Endothelial cell of umbilical vein (primary cell): ENCODE measurements at regions not wholly inside any gene's neighbourhood (a gene's known extent, or its start where the extent isn't known, plus 50 kb on each side); places are given as distances from the start of the nearest gene placed in this dataset.

Experiments
- BruUV-seq: library from RNA; stranded (reverse); fragments of 400-500 nt; replicated peaks from 2 replicates; lab custom pipeline; 2021; lab: Mats Ljungman, UMichigan
- CTCF ChIA-PET: fragments of 300-600, 350-600 bp; sonication (Branson Sonifier 250); formaldehyde crosslinking; loops from one replicate; lab custom pipeline; 2021; ENCODE audit warnings: antibody characterized with exemption, inconsistent platforms; lab: Charles Lee
- POLR2A ChIA-PET: fragments of 300-600, 350-600 bp; sonication (Branson Sonifier 250); formaldehyde crosslinking; loops from one replicate; lab custom pipeline; 2021; ENCODE audit warnings: antibody characterized with exemption, inconsistent platforms; lab: Charles Lee
- DNase-seq: peaks from one replicate; pipeline ENCODE4 v3.0.0-alpha.2; 2011; ENCODE audit warnings: low read depth, low spot score
- FAIRE-seq: peaks from 2 replicates; lab custom pipeline; 2011; peaks lifted over from hg19 to GRCh38; lab: Jason Lieb, UNC
- H2AFZ ChIP-seq: 2 replicates; pipeline ENCODE4 v1.6.0; 2012; ENCODE audit warnings: low read depth, low read length, control low read depth, inconsistent platforms
- H3K27ac ChIP-seq: 2 replicates; pipeline ENCODE4 v1.5.1; 2011; ENCODE audit warnings: low read depth, mild to moderate bottlenecking, control low read depth, low read length, moderate library complexity; ENCODE audit not compliant: insufficient read depth
- H3K27me3 ChIP-seq, 2 experiments: 2 replicates each; pipeline versions ENCODE4 v1.6.0 to v1.6.1; 2011; ENCODE audit warnings: low read length in 2 of 2, mixed read lengths in 1 of 2; ENCODE audit not compliant: control insufficient read depth in 2 of 2, insufficient read depth in 2 of 2
- H3K36me3 ChIP-seq, 2 experiments: 2 replicates in 1 of 2; 3 replicates in 1 of 2; pipeline ENCODE4 v1.5.1; 2011; ENCODE audit warnings: low read length in 2 of 2, mild to moderate bottlenecking in 1 of 2, moderate library complexity in 1 of 2; ENCODE audit not compliant: control insufficient read depth in 2 of 2, insufficient read depth in 2 of 2; ENCODE audit errors: extremely low read depth in 1 of 2
- H3K4me1 ChIP-seq: 3 replicates; pipeline ENCODE4 v1.5.1; 2011; ENCODE audit warnings: mild to moderate bottlenecking, low read length; ENCODE audit not compliant: control insufficient read depth, insufficient read depth; ENCODE audit errors: extremely low read depth
- H3K4me2 ChIP-seq: 2 replicates; pipeline ENCODE4 v1.6.1; 2011; ENCODE audit warnings: low read length, control low read depth, mixed read lengths; ENCODE audit not compliant: insufficient read depth
- H3K4me3 ChIP-seq, 3 experiments: fragments of 200-600 bp in 1 of 3; sonication (generic), shearing (Covaris generic) in 1 of 3; replicated peaks in 1 of 3; 2 replicates each; pipeline ENCODE4 v1.5.1; 2011 to 2016; ENCODE audit warnings: control low read depth in 3 of 3, low read length in 3 of 3, mild to moderate bottlenecking in 2 of 3, inconsistent platforms in 1 of 3, low read depth in 1 of 3, moderate library complexity in 1 of 3; ENCODE audit not compliant: insufficient read depth in 1 of 3
- H3K79me2 ChIP-seq: 2 replicates; pipeline ENCODE4 v1.6.0; 2012; ENCODE audit warnings: low read length, inconsistent platforms; ENCODE audit not compliant: control insufficient read depth, insufficient read depth
- H3K9ac ChIP-seq: replicated peaks from 2 replicates; pipeline ENCODE3; 2011; ENCODE audit warnings: low read length, control low read depth; ENCODE audit not compliant: insufficient read depth; ENCODE audit errors: extremely low read depth
- H3K9me1 ChIP-seq: replicated peaks from 3 replicates; pipeline ENCODE4 v1.6.0; 2011; ENCODE audit warnings: mild to moderate bottlenecking, low read length; ENCODE audit not compliant: control insufficient read depth, insufficient read depth; ENCODE audit errors: extremely low read depth
- H3K9me3 ChIP-seq: replicated peaks from 2 replicates; pipeline ENCODE4 v1.5.1; 2012; ENCODE audit warnings: low read length, inconsistent platforms; ENCODE audit not compliant: control insufficient read depth, insufficient read depth
- H4K20me1 ChIP-seq: replicated peaks from 2 replicates; pipeline ENCODE3; 2011; ENCODE audit warnings: mild to moderate bottlenecking, low read length; ENCODE audit not compliant: control insufficient read depth, insufficient read depth; ENCODE audit errors: extremely low read depth
- GATA2 ChIP-seq: IDR thresholded peaks from 2 replicates; pipeline ENCODE4 v1.7.0; 2011; ENCODE audit warnings: low read depth, mild to moderate bottlenecking, moderate library complexity, mixed read lengths, low read length; ENCODE audit not compliant: insufficient read length, insufficient read depth
- POLR2A ChIP-seq: IDR thresholded peaks from 2 replicates; pipeline ENCODE4 v1.6.1; 2012; ENCODE audit warnings: low read depth, mild to moderate bottlenecking, control low read depth, low read length
- dilution Hi-C: fragments of 300-500 bp; cut with MboI; formaldehyde crosslinking; loops from one replicate; pipeline ENCODE4 v1.15.0; 2019; ENCODE audit warnings: low sequenced_read_pairs; ENCODE audit not compliant: extremely low pct_ligation_motif_present
- intact Hi-C: fragments of 100-400 bp; cut with micrococcal nuclease; formaldehyde crosslinking; loops from one replicate; pipeline ENCODE4 v1.10.0; 2022
- TF ChIP-seq, protein P1 (sequence below), 2 donors: IDR thresholded peaks; 1 replicate in 1 of 2; 2 replicates in 1 of 2; pipeline ENCODE4 v1.5.1; 2011; ENCODE audit warnings: low read length in 2 of 2, mild to moderate bottlenecking in 2 of 2, moderate library complexity in 2 of 2, control low read depth in 1 of 2, inconsistent platforms in 1 of 2, low read depth in 1 of 2; ENCODE audit not compliant: insufficient read depth in 1 of 2; ENCODE audit errors: extremely low read depth in 1 of 2

- H3K4me3 ChIP-seq = no peak overlapping the region
- POLR2A ChIA-PET = no interaction called here
- no peak overlapping the region for H2AFZ ChIP-seq
- H3K9me3 ChIP-seq = no peaks in the 10 kb centered on the region
- no TSS peak for BruUV-seq
- CTCF ChIA-PET = no interaction called here
- H3K4me2 ChIP-seq = no peak overlapping the region
- H3K36me3 ChIP-seq = no peaks in the 10 kb centered on the region
- no peaks in the 10 kb centered on the region for H3K4me1 ChIP-seq
- no peaks in the 10 kb centered on the region for H3K9me1 ChIP-seq
- intact Hi-C loops = no loop called here
- dilution Hi-C loops = no loop called here
- FAIRE-seq (no peak), DNase-seq (no peak)
- no peak for TF ChIP-seq POLR2A
- H3K9ac ChIP-seq = no peak overlapping the region
- H3K27ac ChIP-seq = no peak overlapping the region
- H3K27me3 ChIP-seq = no peaks in the 10 kb centered on the region
- H4K20me1 ChIP-seq = no peaks in the 10 kb centered on the region
- H3K79me2 ChIP-seq = no peaks in the 10 kb centered on the region
Measured at GRCh38 chrX:43540318-43540717, 115.8 kb upstream of the MAOA start.

DNA sequence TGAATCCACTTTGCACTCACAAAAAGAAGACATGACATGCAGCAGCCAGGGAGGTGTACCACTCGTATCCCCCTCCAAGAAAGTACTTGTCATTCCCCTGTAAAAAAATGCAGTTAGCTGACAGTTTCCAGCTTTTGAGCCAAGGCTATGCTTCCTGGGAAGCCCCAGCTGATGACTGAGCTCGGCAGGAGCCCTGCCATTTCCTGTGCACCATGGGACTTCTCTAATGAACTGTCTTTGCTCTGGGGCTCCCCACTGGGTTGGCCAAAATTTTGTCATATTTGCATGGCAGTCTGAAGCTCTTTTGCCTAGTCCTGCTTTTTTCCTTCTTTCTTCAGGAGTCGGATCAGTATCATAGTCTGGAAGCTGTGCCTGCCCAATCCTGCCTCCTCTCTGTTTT lies 104.5 kb upstream of the MAOA start:
- Histone ChIP-seq H3K9me3 (no peaks in the 10 kb centered on the region), H4K20me1 (no peaks in the 10 kb centered on the region), H3K4me3 (no peak overlapping the region), H3K9ac (no peak overlapping the region), H3K4me2 (no peak overlapping the region), H3K79me2 (no peaks in the 10 kb centered on the region), H3K27ac (no peak overlapping the region), H3K27me3 (no peaks in the 10 kb centered on the region), H3K9me1 (no peaks in the 10 kb centered on the region), H2AFZ (no peak overlapping the region), H3K36me3 (no peaks in the 10 kb centered on the region), H3K4me1 (no peaks in the 10 kb centered on the region)
- intact Hi-C loops = no loop called here
- FAIRE-seq = no peak
- TF ChIP-seq, protein P1, sequence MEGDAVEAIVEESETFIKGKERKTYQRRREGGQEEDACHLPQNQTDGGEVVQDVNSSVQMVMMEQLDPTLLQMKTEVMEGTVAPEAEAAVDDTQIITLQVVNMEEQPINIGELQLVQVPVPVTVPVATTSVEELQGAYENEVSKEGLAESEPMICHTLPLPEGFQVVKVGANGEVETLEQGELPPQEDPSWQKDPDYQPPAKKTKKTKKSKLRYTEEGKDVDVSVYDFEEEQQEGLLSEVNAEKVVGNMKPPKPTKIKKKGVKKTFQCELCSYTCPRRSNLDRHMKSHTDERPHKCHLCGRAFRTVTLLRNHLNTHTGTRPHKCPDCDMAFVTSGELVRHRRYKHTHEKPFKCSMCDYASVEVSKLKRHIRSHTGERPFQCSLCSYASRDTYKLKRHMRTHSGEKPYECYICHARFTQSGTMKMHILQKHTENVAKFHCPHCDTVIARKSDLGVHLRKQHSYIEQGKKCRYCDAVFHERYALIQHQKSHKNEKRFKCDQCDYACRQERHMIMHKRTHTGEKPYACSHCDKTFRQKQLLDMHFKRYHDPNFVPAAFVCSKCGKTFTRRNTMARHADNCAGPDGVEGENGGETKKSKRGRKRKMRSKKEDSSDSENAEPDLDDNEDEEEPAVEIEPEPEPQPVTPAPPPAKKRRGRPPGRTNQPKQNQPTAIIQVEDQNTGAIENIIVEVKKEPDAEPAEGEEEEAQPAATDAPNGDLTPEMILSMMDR (IDR thresholded peaks at IDR 0.05; ENCODE audit: extremely low read depth in 1 of 2, insufficient read depth in 1 of 2, low read depth in 1 of 2, low read length in 2 of 2) = no peak
- no peak for TF ChIP-seq GATA2
- POLR2A ChIA-PET = no interaction called here
- CTCF ChIA-PET = interaction anchor here (2.1 kb wide), 1 partner anchor 199 kb away, joined by 7 read pairs; no protein-coding TSS in a partner anchor
- BruUV-seq = no TSS peak
- DNase-seq = no peak
- dilution Hi-C loops = no loop called here
